Thyroid gland (tissue), 4 donors: ENCODE measurements at regions not wholly inside any gene's neighbourhood (a gene's known extent, or its start where the extent isn't known, plus 50 kb on each side); places are given as distances from the start of the nearest gene placed in this dataset.
"Not testable (repeated sequence)": the region's sequence is repeated elsewhere in the genome, so short reads cannot be mapped to it uniquely, and the experiment has no call there.

Source experiments
- DNase-seq, 2 donors: peaks; one replicate each; pipeline ENCODE4 v3.0.0-alpha.2; 2019
- H3K27ac ChIP-seq, 3 donors: fragments of 200-600 bp; sonication (generic); 1 replicate in 2 of 3; 2 replicates in 1 of 3; pipeline ENCODE4 v1.5.1; 2016 to 2019; ENCODE audit warnings: mild to moderate bottlenecking in 1 of 3, moderate library complexity in 1 of 3
- H3K27me3 ChIP-seq: fragments of 200-600 bp; sonication (generic); one replicate; pipeline ENCODE4 v1.5.1; 2019
- H3K36me3 ChIP-seq, 2 donors: fragments of 200-600 bp; sonication (generic); one replicate each; pipeline ENCODE4 v1.5.1; 2016 to 2019
- H3K4me1 ChIP-seq, 2 donors: fragments of 200-600 bp; sonication (generic); one replicate each; pipeline ENCODE4 v1.5.1; 2017 to 2019
- H3K4me3 ChIP-seq, 3 donors: fragments of 200-600 bp; sonication (generic); replicated peaks in 1 of 3; 1 replicate in 2 of 3; 2 replicates in 1 of 3; pipeline ENCODE4 v1.5.1; 2016; ENCODE audit warnings: mild to moderate bottlenecking in 1 of 3
- H3K9me3 ChIP-seq: fragments of 200-600 bp; sonication (generic); one replicate; pipeline ENCODE4 v1.5.1; 2017
- POLR2A ChIP-seq, 2 donors: fragments of 450-650 bp; IDR thresholded peaks; one replicate each; pipeline ENCODE4 v1.6.1; 2017; ENCODE audit warnings: antibody characterized with exemption in 2 of 2, mild to moderate bottlenecking in 2 of 2, moderate library complexity in 1 of 2
- WGBS, 2 donors: methylation state at CpG; one replicate each; pipeline ENCODE4 v1.1.5; 2017; 5-methylcytosine and 5-hydroxymethylcytosine counted together
- intact Hi-C: fragments of 100-400 bp; cut with DNase I; formaldehyde crosslinking; loops from one replicate; pipeline ENCODE4 v1.15.1; 2023
- TF ChIP-seq, protein P1 (sequence below), 6 experiments: fragments of 200-600 bp in 3 of 6; fragments of 450-650 bp in 3 of 6; sonication (generic) in 3 of 6; IDR thresholded peaks; one replicate each; pipeline ENCODE4 v1.5.1; 2016 to 2019; ENCODE audit warnings: antibody characterized with exemption in 6 of 6, mild to moderate bottlenecking in 2 of 6, inconsistent platforms in 1 of 6, moderate library complexity in 1 of 6

- no peak for DNase-seq
- H3K4me3 ChIP-seq, result no peak overlapping the region
- no peak for TF ChIP-seq POLR2A (IDR thresholded peaks at IDR 0.05)
- no peaks in the 10 kb centered on the region for H3K27me3 ChIP-seq
- no peaks in the 10 kb centered on the region for H3K9me3 ChIP-seq
- no peaks in the 10 kb centered on the region for H3K36me3 ChIP-seq
- intact Hi-C loops, result no loop called here
- WGBS, 2 donors, result 93 to 95% methylated on average over 9 to 16 of the region's 17 CpGs
- H3K27ac ChIP-seq, result no peak overlapping the region
- H3K4me1 ChIP-seq, result no peaks in the 10 kb centered on the region
Observed at GRCh38 chr9:135380311-135380960, 99.1 kb upstream of the PPP1R26 start.

DNA sequence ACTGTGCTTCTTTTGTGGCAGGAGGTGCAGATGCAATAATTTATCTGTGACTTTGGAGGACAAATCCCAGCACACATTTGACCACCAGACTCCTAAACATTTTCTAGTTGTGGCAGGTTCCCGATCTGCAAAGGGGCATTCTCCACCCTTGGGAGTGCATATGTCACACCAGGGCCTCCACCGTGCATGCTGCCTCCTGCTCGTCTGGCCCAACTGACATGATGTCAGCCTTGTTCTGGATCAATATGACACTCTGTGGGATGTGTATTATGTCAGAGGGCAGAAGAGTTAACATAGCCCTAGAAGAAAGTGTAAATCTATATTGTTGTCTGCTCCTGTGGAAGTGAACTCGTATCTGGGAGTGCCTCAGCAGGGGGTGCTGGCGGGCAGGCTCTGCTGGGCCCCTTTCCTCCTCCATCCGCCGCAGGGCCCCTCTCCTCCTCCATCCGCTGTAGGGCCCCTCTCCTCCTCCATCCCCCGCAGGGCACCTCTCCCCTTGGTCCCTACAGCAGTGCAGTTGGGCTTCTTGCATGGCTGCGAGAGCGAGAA, 97.7 kb upstream of the PPP1R26 start:
- Histone ChIP-seq H3K36me3 (no peaks in the 10 kb centered on the region), H3K4me1 (no peaks in the 10 kb centered on the region), H3K27me3 (no peaks in the 10 kb centered on the region), H3K9me3 (no peaks in the 10 kb centered on the region), H3K27ac (no peak overlapping the region), H3K4me3 (no peak overlapping the region)
- intact Hi-C loops, result no loop called here
- no peak for DNase-seq
- WGBS, 2 donors, result 73 to 78% methylated on average over 11 of the region's 11 CpGs
- TF ChIP-seq, protein P1, sequence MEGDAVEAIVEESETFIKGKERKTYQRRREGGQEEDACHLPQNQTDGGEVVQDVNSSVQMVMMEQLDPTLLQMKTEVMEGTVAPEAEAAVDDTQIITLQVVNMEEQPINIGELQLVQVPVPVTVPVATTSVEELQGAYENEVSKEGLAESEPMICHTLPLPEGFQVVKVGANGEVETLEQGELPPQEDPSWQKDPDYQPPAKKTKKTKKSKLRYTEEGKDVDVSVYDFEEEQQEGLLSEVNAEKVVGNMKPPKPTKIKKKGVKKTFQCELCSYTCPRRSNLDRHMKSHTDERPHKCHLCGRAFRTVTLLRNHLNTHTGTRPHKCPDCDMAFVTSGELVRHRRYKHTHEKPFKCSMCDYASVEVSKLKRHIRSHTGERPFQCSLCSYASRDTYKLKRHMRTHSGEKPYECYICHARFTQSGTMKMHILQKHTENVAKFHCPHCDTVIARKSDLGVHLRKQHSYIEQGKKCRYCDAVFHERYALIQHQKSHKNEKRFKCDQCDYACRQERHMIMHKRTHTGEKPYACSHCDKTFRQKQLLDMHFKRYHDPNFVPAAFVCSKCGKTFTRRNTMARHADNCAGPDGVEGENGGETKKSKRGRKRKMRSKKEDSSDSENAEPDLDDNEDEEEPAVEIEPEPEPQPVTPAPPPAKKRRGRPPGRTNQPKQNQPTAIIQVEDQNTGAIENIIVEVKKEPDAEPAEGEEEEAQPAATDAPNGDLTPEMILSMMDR (IDR thresholded peaks at IDR 0.05), result no peak
- no peak for TF ChIP-seq POLR2A (IDR thresholded peaks at IDR 0.05)

- intact Hi-C loops, result no loop called here
- 76 to 89% methylated on average over 4 to 8 of the region's 13 CpGs for WGBS, 2 donors
- no peaks in the 10 kb centered on the region for H3K27me3 ChIP-seq
- no peaks in the 10 kb centered on the region for H3K4me1 ChIP-seq
- no peak overlapping the region for H3K27ac ChIP-seq
- DNase-seq, result no peak
- TF ChIP-seq, protein P1 (IDR thresholded peaks at IDR 0.05), result no peak
- no peak for TF ChIP-seq POLR2A (IDR thresholded peaks at IDR 0.05)
- H3K4me3 ChIP-seq, result no peak overlapping the region
- no peaks in the 10 kb centered on the region for H3K9me3 ChIP-seq
- H3K36me3 ChIP-seq, result no peaks in the 10 kb centered on the region
Observed at GRCh38 chr9:135384226-135384625, 95.4 kb upstream of the PPP1R26 start.

DNA sequence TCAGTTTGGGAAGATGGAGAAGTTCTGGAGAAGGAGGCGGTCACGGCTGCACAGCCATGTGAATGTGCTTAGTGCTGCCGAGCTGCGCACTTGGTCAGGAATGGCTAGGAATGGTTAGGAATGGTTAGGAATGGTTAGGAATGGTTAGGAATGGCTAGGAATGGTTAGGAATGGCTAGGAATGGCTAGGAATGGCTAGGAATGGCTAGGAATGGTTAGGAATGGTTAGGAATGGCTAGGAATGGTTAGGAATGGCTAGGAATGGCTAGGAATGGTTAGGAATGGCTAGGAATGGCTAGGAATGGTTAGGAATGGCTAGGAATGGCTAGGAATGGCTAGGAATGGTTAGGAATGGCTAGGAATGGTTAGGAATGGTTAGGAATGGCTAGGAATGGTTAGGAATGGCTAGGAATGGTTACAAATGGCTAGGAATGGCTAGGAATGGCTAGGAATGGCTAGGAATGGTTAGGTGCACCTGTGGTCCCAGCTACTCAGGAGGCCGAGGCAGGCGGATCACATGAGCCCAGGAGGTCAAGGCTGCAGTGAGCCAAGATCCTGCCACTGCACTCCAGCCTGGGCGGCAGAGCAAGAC, 94.7 kb upstream of the PPP1R26 start:
- H3K4me3 ChIP-seq, H3K9me3 ChIP-seq, H3K27me3 ChIP-seq, H3K36me3 ChIP-seq, H3K4me1 ChIP-seq, intact Hi-C loops, DNase-seq, H3K27ac ChIP-seq: not testable (repeated sequence)
- 79 to 93% methylated on average over 7 of the region's 7 CpGs for WGBS, 2 donors

DNA sequence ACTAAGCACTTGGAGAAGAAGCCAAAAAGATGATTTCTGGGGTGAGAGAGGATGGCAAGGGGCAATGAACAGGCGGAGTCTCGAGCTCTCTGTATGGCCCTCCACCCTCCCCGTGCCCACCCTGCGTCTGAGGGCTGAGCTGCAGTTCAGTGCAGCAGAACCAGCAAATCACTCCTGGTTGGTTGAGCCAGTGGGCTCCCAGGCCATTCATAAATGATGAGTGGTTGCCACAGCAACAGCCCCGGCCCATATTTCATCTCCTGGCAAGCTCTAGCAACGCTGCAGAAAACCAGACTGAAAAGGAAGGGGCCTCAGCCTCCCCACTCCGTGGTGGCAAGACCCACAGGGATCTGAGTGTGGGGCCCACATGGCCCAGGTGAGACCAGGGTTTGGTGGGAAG, 93.8 kb upstream of the PPP1R26 start:
- Histone ChIP-seq H3K9me3 (no peaks in the 10 kb centered on the region), H3K4me3 (no peak overlapping the region), H3K27me3 (no peaks in the 10 kb centered on the region), H3K36me3 (no peaks in the 10 kb centered on the region), H3K4me1 (no peaks in the 10 kb centered on the region), H3K27ac (no peak overlapping the region)
- TF ChIP-seq POLR2A (IDR thresholded peaks at IDR 0.05), result no peak
- TF ChIP-seq, protein P1 (IDR thresholded peaks at IDR 0.05), result no peak
- intact Hi-C loops, result no loop called here
- 65 to 75% methylated on average over 5 to 7 of the region's 7 CpGs for WGBS, 2 donors
- no peak for DNase-seq

DNA sequence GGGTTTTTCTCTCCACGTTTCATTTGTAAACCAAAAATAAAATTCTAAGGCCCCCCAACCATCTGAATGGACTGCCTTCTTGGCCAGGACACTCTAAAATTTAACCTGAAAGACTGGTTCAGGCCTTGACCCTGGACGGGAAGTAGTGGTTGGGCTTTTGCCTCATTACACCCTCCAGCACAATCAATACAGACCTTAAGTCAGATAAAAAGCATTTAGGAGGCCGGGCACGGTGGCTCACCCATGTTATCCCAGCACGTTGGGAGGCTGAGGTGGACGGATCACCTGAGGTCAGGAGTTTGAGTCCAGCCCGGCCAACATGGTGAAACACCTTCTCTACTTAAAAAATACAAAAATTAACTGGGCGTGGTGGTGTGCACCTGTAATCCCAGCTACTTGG, 91.6 kb upstream of the PPP1R26 start:
- Histone ChIP-seq H3K9me3 (no peaks in the 10 kb centered on the region), H3K27me3 (no peaks in the 10 kb centered on the region), H3K4me1 (no peaks in the 10 kb centered on the region), H3K36me3 (no peaks in the 10 kb centered on the region), H3K4me3 (no peak overlapping the region), H3K27ac (no peak overlapping the region)
- 92 to 93% methylated on average over 8 of the region's 8 CpGs for WGBS, 2 donors
- intact Hi-C loops, result no loop called here
- DNase-seq, result no peak
- TF ChIP-seq, protein P1 (IDR thresholded peaks at IDR 0.05), result no peak
- no peak for TF ChIP-seq POLR2A (IDR thresholded peaks at IDR 0.05)
